Heart left ventricle (tissue), 13 donors: ENCODE measurements at regions not wholly inside any gene's neighbourhood (a gene's known extent, or its start where the extent isn't known, plus 50 kb on each side); places are given as distances from the start of the nearest gene placed in this dataset.

Experiments used
- CTCF ChIP-seq, 12 donors: fragments of 200-600 bp; sonication (generic) in 4 of 12; IDR thresholded peaks; one replicate each; pipeline versions ENCODE4 v1.5.0 to v1.8.0; 2018 to 2022; ENCODE audit warnings: antibody characterized with exemption in 12 of 12, mild to moderate bottlenecking in 5 of 12
- POLR2A ChIP-seq, 2 donors: fragments of 450-650 bp; IDR thresholded peaks; one replicate each; pipeline ENCODE4 v1.6.1; 2017; ENCODE audit warnings: antibody characterized with exemption in 2 of 2, mild to moderate bottlenecking in 2 of 2, moderate library complexity in 2 of 2
- donor health status: ischemic (EF 13 %, LVEDD 7.1; RV severe dilation, severe dysfunction).
- donor health status: DM: no; HTN: yes; CAD: no.
- donor health status: DM: no; HTN: no; CAD: no.
- donor health status: ischemic (EF 25% LVEDD 6.9; RV normal size, moderate dysfunction).
- donor health status: ischemic (EF 25% LVEDD 5.7; RV mildly dilated, moderate dysfunction).
- donor health status: ischemic (EF 35%, LVEDD 5.7; RV mildly dilated, moderate dysfunction).
- donor health status: nonischemic (EF 11% LVEDD 7.7; RV severe dilation, severe dysfunction).
- donor health status: DM: yes; HTN: yes; CAD: no.
- donor health status: PGD.
- donor health status: ischemic (EF 29% LVEDD 5.4; RV normal size, mild dysfunction).
- donor health status: nonischemic (EF 23%, LVEDD 6.1; RV moderate dilation, normal function).

- TF ChIP-seq CTCF (IDR thresholded peaks at IDR 0.05) (no peak), POLR2A (IDR thresholded peaks at IDR 0.05) (no peak)
These were observed 54.9 kb downstream of the PALM2AKAP2 start for GRCh38 chr9:109834855-109835254.
